HEK293 (cell line): ENCODE measurements at regions not wholly inside any gene's neighbourhood (a gene's known extent, or its start where the extent isn't known, plus 50 kb on each side); places are given as distances from the start of the nearest gene placed in this dataset.

Experiments
- CTCF ChIA-PET: fragments of 350-600 bp; formaldehyde crosslinking; extraction: SDS; loops from one replicate; lab custom pipeline; 2021; ENCODE audit warnings: antibody characterized with exemption; lab: Yijun Ruan, JAX
- POLR2A ChIA-PET: fragments of 300-600 bp; formaldehyde crosslinking; extraction: SDS; loops from one replicate; lab custom pipeline; 2020; ENCODE audit warnings: antibody characterized with exemption, inconsistent platforms; lab: Yijun Ruan, JAX
- H3K27ac ChIP-seq: fragments of 200-500 bp; sonication (Bioruptor generic); 2 replicates; pipeline ENCODE4 v1.5.1; 2014; ENCODE audit warnings: low read depth, low read length, control low read depth, inconsistent platforms; ENCODE audit errors: extremely low read depth
- H3K36me3 ChIP-seq, 2 experiments: fragments of 200-500 bp in 1 of 2; sonication (Bioruptor generic) in 1 of 2; 1 replicate in 1 of 2; 2 replicates in 1 of 2; pipeline ENCODE4 v1.5.1; 2014 to 2017; ENCODE audit warnings: inconsistent platforms in 2 of 2, low read length in 2 of 2; ENCODE audit not compliant: control insufficient read depth in 2 of 2, insufficient read depth in 1 of 2
- H3K4me1 ChIP-seq: fragments of 200-500 bp; sonication (Bioruptor generic); 2 replicates; pipeline ENCODE4 v1.5.1; 2014; ENCODE audit warnings: mild to moderate bottlenecking, low read length, inconsistent platforms; ENCODE audit not compliant: control insufficient read depth, insufficient read depth
- H3K4me3 ChIP-seq: 2 replicates; pipeline ENCODE4 v1.5.1; 2011; ENCODE audit warnings: low read depth, mild to moderate bottlenecking, control low read depth, low read length, moderate library complexity
- H3K9me3 ChIP-seq: fragments of 200-500 bp; sonication (Bioruptor generic); 2 replicates; pipeline ENCODE4 v1.5.1; 2014; ENCODE audit warnings: low read depth, low read length, inconsistent platforms; ENCODE audit not compliant: control insufficient read depth, insufficient read depth
- KLF1 ChIP-seq: fragments of 450-650 bp; formaldehyde crosslinking; IDR thresholded peaks from 2 replicates; pipeline ENCODE4 v1.5.1; 2016; ENCODE audit warnings: missing biosample characterization, missing genetic modification characterization
- MYNN ChIP-seq: fragments of 450-650 bp; formaldehyde crosslinking; IDR thresholded peaks from 2 replicates; pipeline ENCODE4 v1.5.1; 2016; ENCODE audit warnings: missing biosample characterization, missing genetic modification characterization, borderline replicate concordance
- MZF1 ChIP-seq: fragments of 450-650 bp; formaldehyde crosslinking; IDR thresholded peaks from 2 replicates; pipeline ENCODE4 v1.5.1; 2017; ENCODE audit warnings: missing biosample characterization, missing genetic modification characterization, borderline replicate concordance
- REST ChIP-seq: fragments of 450-650 bp; formaldehyde crosslinking; IDR thresholded peaks from 2 replicates; pipeline ENCODE4 v1.5.1; 2016; ENCODE audit warnings: missing biosample characterization, missing genetic modification characterization
- SP2 ChIP-seq: fragments of 450-650 bp; formaldehyde crosslinking; IDR thresholded peaks from 2 replicates; pipeline ENCODE4 v1.5.1; 2016; ENCODE audit warnings: missing biosample characterization, missing genetic modification characterization
- YY1 ChIP-seq: fragments of 450-650 bp; formaldehyde crosslinking; IDR thresholded peaks from 2 replicates; pipeline ENCODE4 v1.5.1; 2018; ENCODE audit warnings: missing biosample characterization, missing genetic modification characterization
- ZBTB17 ChIP-seq: fragments of 450-650 bp; formaldehyde crosslinking; IDR thresholded peaks from 2 replicates; pipeline ENCODE4 v1.5.1; 2016; ENCODE audit warnings: missing biosample characterization, missing genetic modification characterization
- ZFHX2 ChIP-seq: fragments of 450-650 bp; formaldehyde crosslinking; conservative IDR thresholded peaks from 2 replicates; pipeline ENCODE4 v1.5.1; 2016; ENCODE audit warnings: missing biosample characterization, missing genetic modification characterization
- ZNF133 ChIP-seq: fragments of 450-650 bp; formaldehyde crosslinking; IDR thresholded peaks from 2 replicates; pipeline ENCODE4 v1.5.1; 2016; ENCODE audit warnings: missing biosample characterization, missing genetic modification characterization
- ZNF302 ChIP-seq: fragments of 450-650 bp; formaldehyde crosslinking; IDR thresholded peaks from 2 replicates; pipeline ENCODE4 v1.5.1; 2016; ENCODE audit warnings: missing biosample characterization, missing genetic modification characterization, low read depth
- ZNF549 ChIP-seq: fragments of 450-650 bp; IDR thresholded peaks from 2 replicates; pipeline ENCODE4 v1.5.1; 2018; ENCODE audit warnings: missing biosample characterization, missing genetic modification characterization, mild to moderate bottlenecking, inconsistent platforms, moderate library complexity
- ZNF596 ChIP-seq: fragments of 450-650 bp; IDR thresholded peaks from 2 replicates; pipeline ENCODE4 v1.5.0; 2018; ENCODE audit warnings: missing biosample characterization, mild to moderate bottlenecking, missing genetic modification characterization, moderate library complexity
- ZNF677 ChIP-seq: fragments of 450-650 bp; IDR thresholded peaks from 2 replicates; pipeline ENCODE4 v1.5.0; 2018; ENCODE audit warnings: missing biosample characterization, mild to moderate bottlenecking, missing genetic modification characterization, moderate library complexity
- ZNF791 ChIP-seq: fragments of 450-650 bp; formaldehyde crosslinking; IDR thresholded peaks from 2 replicates; pipeline ENCODE4 v1.5.1; 2016; ENCODE audit warnings: missing biosample characterization, missing genetic modification characterization
- ZSCAN16 ChIP-seq: fragments of 450-650 bp; formaldehyde crosslinking; IDR thresholded peaks from 2 replicates; pipeline ENCODE4 v1.5.1; 2016; ENCODE audit warnings: missing biosample characterization, missing genetic modification characterization
- TF ChIP-seq, protein P1 (sequence below): fragments of 450-650 bp; formaldehyde crosslinking; IDR thresholded peaks from 2 replicates; pipeline ENCODE4 v1.5.1; 2016; ENCODE audit warnings: missing biosample characterization, missing genetic modification characterization
- TF ChIP-seq, protein P2 (sequence below): fragments of 450-650 bp; formaldehyde crosslinking; IDR thresholded peaks from 2 replicates; pipeline ENCODE4 v1.5.1; 2016; ENCODE audit warnings: missing biosample characterization, missing genetic modification characterization

DNA sequence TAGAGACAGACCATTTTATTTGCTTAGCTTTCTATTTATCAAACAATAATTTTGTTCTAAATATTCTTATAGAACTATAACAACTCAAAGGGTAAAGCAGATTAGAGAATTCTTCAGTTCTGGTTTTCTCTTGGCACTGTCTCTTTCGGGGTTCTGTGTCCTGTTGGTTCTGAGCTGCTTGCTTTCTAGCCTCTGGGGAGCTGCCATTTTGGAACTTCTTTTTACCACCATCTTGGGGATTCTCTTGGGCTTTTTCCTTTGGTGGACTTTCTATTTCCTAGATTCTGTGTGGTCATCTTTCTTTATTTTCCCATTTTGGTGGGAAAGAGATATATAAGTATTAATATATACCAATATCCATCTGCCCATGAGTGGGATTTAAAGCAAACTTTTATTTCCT, 467.7 kb downstream of the PCNX1 start (continued):
- TF ChIP-seq ZBTB17 (tag by site-specific recombination): no peak
- TF ChIP-seq MZF1 (tag by site-specific recombination): no peak
- TF ChIP-seq ZNF596 (tag by site-specific recombination): no peak
- TF ChIP-seq ZNF677 (tag by site-specific recombination): no peak

- Histone ChIP-seq H3K36me3 (no peaks in the 10 kb centered on the region), H3K4me3 (no peak overlapping the region), H3K27ac (no peak overlapping the region), H3K9me3 (no peaks in the 10 kb centered on the region), H3K4me1 (peaks cover 7% of the 10 kb centered on the region)
- no peak for TF ChIP-seq ZNF549 (tag by site-specific recombination)
- no peak for TF ChIP-seq SP2 (tag by site-specific recombination)
- TF ChIP-seq ZNF133: no peak
- no peak for TF ChIP-seq ZBTB17 (tag by site-specific recombination)
- no peak for TF ChIP-seq ZNF677 (tag by site-specific recombination)
- TF ChIP-seq, protein P1, sequence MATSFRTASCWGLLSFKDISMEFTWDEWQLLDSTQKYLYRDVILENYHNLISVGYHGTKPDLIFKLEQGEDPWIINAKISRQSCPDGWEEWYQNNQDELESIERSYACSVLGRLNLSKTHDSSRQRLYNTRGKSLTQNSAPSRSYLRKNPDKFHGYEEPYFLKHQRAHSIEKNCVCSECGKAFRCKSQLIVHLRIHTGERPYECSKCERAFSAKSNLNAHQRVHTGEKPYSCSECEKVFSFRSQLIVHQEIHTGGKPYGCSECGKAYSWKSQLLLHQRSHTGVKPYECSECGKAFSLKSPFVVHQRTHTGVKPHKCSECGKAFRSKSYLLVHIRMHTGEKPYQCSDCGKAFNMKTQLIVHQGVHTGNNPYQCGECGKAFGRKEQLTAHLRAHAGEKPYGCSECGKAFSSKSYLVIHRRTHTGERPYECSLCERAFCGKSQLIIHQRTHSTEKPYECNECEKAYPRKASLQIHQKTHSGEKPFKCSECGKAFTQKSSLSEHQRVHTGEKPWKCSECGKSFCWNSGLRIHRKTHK (tag by site-specific recombination): no peak
- peak; percentile 51; the same call in 1 of the 2 replicates for TF ChIP-seq KLF1 (tag by site-specific recombination)
- TF ChIP-seq ZSCAN16: no peak
- ChIA-PET POLR2A (no interaction called here), CTCF (no interaction called here)
Measured at GRCh38 chr14:71377099-71377498, 469.8 kb downstream of the PCNX1 start.

- Histone ChIP-seq H3K36me3 (no peaks in the 10 kb centered on the region), H3K4me1 (peaks cover 12% of the 10 kb centered on the region; the same call in 1 of the 2 replicates), H3K9me3 (no peaks in the 10 kb centered on the region), H3K27ac (no peak overlapping the region), H3K4me3 (no peak overlapping the region)
- ChIA-PET CTCF (interaction anchor here (0.6 to 0.7 kb wide), 2 partner anchors 15 to 1356 kb away, joined by 3 read pairs; no protein-coding TSS in a partner anchor), POLR2A (no interaction called here)
- no peak for TF ChIP-seq ZNF302 (tag by site-specific recombination)
- TF ChIP-seq YY1: no peak
- no peak for TF ChIP-seq MYNN (tag by site-specific recombination)
- TF ChIP-seq ZFHX2 (tag by site-specific recombination): no peak
- TF ChIP-seq, protein P2, sequence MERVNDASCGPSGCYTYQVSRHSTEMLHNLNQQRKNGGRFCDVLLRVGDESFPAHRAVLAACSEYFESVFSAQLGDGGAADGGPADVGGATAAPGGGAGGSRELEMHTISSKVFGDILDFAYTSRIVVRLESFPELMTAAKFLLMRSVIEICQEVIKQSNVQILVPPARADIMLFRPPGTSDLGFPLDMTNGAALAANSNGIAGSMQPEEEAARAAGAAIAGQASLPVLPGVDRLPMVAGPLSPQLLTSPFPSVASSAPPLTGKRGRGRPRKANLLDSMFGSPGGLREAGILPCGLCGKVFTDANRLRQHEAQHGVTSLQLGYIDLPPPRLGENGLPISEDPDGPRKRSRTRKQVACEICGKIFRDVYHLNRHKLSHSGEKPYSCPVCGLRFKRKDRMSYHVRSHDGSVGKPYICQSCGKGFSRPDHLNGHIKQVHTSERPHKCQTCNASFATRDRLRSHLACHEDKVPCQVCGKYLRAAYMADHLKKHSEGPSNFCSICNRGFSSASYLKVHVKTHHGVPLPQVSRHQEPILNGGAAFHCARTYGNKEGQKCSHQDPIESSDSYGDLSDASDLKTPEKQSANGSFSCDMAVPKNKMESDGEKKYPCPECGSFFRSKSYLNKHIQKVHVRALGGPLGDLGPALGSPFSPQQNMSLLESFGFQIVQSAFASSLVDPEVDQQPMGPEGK (tag by site-specific recombination): no peak
- no peak for TF ChIP-seq ZNF791
- no peak for TF ChIP-seq REST (tag by site-specific recombination)
Measured at GRCh38 chr14:71380271-71380670, 473.0 kb downstream of the PCNX1 start.
